PC-3 (cell line): ENCODE measurements at regions not wholly inside any gene's neighbourhood (a gene's known extent, or its start where the extent isn't known, plus 50 kb on each side); places are given as distances from the start of the nearest gene placed in this dataset.
"Not testable (repeated sequence)": the region's sequence is repeated elsewhere in the genome, so short reads cannot be mapped to it uniquely, and the experiment has no call there.

Experiments
- ATAC-seq: fragments of 200-7000 bp; cut with Tn5 transposase; 2 replicates; pipeline ENCODE4 v1.9.1; 2020; ENCODE audit warnings: mild to moderate bottlenecking, moderate library complexity
- BruUV-seq: library from RNA; stranded (reverse); fragments of 400-500 nt; replicated peaks from 2 replicates; lab custom pipeline; 2021; lab: Mats Ljungman, UMichigan
- CTCF ChIA-PET: fragments of 300-600 bp; sonication (Branson Sonifier 250); formaldehyde crosslinking; loops from one replicate; lab custom pipeline; 2022; ENCODE audit warnings: antibody characterized with exemption; lab: Charles Lee
- POLR2A ChIA-PET: fragments of 300-600 bp; sonication (Branson Sonifier 250); formaldehyde crosslinking; loops from one replicate; lab custom pipeline; 2022; ENCODE audit warnings: antibody characterized with exemption; ENCODE audit not compliant: unreplicated experiment; lab: Charles Lee
- DNase-seq: peaks from one replicate; pipeline ENCODE4 v3.0.0-alpha.2; 2015
- H2AFZ ChIP-seq: fragments of 300-600 bp; sonication (generic); 2 replicates; pipeline ENCODE4 v1.6.0; 2016; ENCODE audit warnings: antibody characterized with exemption, low read length
- H3F3A ChIP-seq: fragments of 300-600 bp; sonication (generic); one replicate; pipeline ENCODE4 v1.6.0; 2017; ENCODE audit warnings: antibody characterized with exemption, low read length, control low read depth, mild to moderate bottlenecking; ENCODE audit not compliant: unreplicated experiment
- H3K27ac ChIP-seq: fragments of 300-600 bp; sonication (generic); 2 replicates; pipeline ENCODE4 v1.5.1; 2016; ENCODE audit warnings: mild to moderate bottlenecking, low read length
- H3K27me3 ChIP-seq: fragments of 300-600 bp; sonication (generic); 2 replicates; pipeline ENCODE4 v1.6.1; 2016; ENCODE audit warnings: low read length, mixed read lengths
- H3K36me3 ChIP-seq: fragments of 300-600 bp; sonication (generic); 2 replicates; pipeline ENCODE4 v1.6.1; 2016; ENCODE audit warnings: low read depth, mixed run types, low read length, mixed read lengths
- H3K4me1 ChIP-seq: fragments of 300-600 bp; sonication (generic); 2 replicates; pipeline ENCODE4 v1.5.1; 2016; ENCODE audit warnings: low read length; ENCODE audit not compliant: insufficient read depth
- H3K4me2 ChIP-seq: fragments of 300-600 bp; sonication (generic); 2 replicates; pipeline ENCODE4 v1.6.0; 2016; ENCODE audit warnings: low read length
- H3K4me3 ChIP-seq: fragments of 300-600 bp; sonication (generic); 2 replicates; pipeline ENCODE4 v1.5.1; 2016; ENCODE audit warnings: mild to moderate bottlenecking, low read length, mixed read lengths
- H3K79me2 ChIP-seq: fragments of 300-600 bp; sonication (generic); 2 replicates; pipeline ENCODE4 v1.6.1; 2017; ENCODE audit warnings: low read length, mixed read lengths
- H3K9ac ChIP-seq: fragments of 300-600 bp; sonication (generic); 2 replicates; pipeline ENCODE4 v1.6.0; 2016; ENCODE audit warnings: mild to moderate bottlenecking, low read length
- H3K9me2 ChIP-seq: fragments of 300-600 bp; sonication (generic); replicated peaks from 2 replicates; pipeline ENCODE4 v1.6.1; 2016; ENCODE audit warnings: mixed run types, low read length, mixed read lengths
- H3K9me3 ChIP-seq: fragments of 300-600 bp; sonication (generic); 2 replicates; pipeline ENCODE4 v1.6.1; 2016; ENCODE audit warnings: low read length, mixed read lengths
- H4K20me1 ChIP-seq: fragments of 300-600 bp; sonication (generic); 2 replicates; pipeline ENCODE4 v1.6.1; 2016; ENCODE audit warnings: low read length, mixed read lengths
- EZH2 ChIP-seq: fragments of 300-600 bp; sonication (generic); IDR thresholded peaks from one replicate; pipeline ENCODE4 v1.6.1; 2017; ENCODE audit warnings: antibody characterized with exemption, mild to moderate bottlenecking, low read length; ENCODE audit not compliant: unreplicated experiment
- EZH2phosphoT487 ChIP-seq: fragments of 300-600 bp; sonication (generic); IDR thresholded peaks from 2 replicates; pipeline ENCODE4 v1.6.1; 2018; ENCODE audit warnings: mild to moderate bottlenecking, antibody characterized with exemption, low read length, borderline replicate concordance
- intact Hi-C: fragments of 100-400 bp; cut with micrococcal nuclease; formaldehyde crosslinking; loops from 2 replicates; pipeline ENCODE4 v1.9.0; 2023
- TF ChIP-seq, protein P1 (sequence below): fragments of 300-600 bp; sonication (generic); conservative IDR thresholded peaks from 2 replicates; pipeline ENCODE4 v1.5.1; 2017; ENCODE audit warnings: antibody characterized with exemption, low read depth, mild to moderate bottlenecking, low read length

DNA sequence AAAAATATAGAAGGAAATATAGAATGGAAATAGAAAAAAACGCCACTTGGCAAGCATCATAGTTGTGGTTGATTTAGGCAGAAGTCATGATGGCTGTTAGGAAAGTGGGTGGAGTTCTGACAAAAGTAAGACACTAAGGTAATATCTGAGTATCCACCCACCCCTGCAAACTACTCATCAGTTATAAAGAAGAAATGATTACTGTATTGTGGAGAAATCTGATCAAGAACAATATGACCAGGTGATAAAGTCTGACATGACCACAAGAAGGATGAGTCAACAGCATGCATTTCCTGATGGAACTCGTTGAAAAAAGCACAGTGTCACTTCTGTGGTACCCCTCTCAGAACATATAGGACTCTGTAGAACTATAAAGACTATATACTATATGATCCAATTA lies 343.4 kb upstream of the PAPPA start:
- no peak overlapping the region for H3K4me2 ChIP-seq
- DNase-seq (peak; percentile 55), ATAC-seq (no peak)
- POLR2A ChIA-PET, result no interaction called here
- no TSS peak for BruUV-seq
- no peak overlapping the region for H3K4me3 ChIP-seq
- no peaks in the 10 kb centered on the region for H3K36me3 ChIP-seq
- no peak overlapping the region for H2AFZ ChIP-seq
- H3K9ac ChIP-seq, result no peak overlapping the region
- TF ChIP-seq, protein P1, sequence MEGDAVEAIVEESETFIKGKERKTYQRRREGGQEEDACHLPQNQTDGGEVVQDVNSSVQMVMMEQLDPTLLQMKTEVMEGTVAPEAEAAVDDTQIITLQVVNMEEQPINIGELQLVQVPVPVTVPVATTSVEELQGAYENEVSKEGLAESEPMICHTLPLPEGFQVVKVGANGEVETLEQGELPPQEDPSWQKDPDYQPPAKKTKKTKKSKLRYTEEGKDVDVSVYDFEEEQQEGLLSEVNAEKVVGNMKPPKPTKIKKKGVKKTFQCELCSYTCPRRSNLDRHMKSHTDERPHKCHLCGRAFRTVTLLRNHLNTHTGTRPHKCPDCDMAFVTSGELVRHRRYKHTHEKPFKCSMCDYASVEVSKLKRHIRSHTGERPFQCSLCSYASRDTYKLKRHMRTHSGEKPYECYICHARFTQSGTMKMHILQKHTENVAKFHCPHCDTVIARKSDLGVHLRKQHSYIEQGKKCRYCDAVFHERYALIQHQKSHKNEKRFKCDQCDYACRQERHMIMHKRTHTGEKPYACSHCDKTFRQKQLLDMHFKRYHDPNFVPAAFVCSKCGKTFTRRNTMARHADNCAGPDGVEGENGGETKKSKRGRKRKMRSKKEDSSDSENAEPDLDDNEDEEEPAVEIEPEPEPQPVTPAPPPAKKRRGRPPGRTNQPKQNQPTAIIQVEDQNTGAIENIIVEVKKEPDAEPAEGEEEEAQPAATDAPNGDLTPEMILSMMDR, result no peak
- TF ChIP-seq EZH2, result no peak
- TF ChIP-seq EZH2phosphoT487, result no peak
- intact Hi-C loops, result no loop called here
- no peaks in the 10 kb centered on the region for H3K9me2 ChIP-seq
- H3K9me3 ChIP-seq, result no peaks in the 10 kb centered on the region
- H3K27ac ChIP-seq, result peak overlapping the region; percentile 95
- H4K20me1 ChIP-seq, result no peaks in the 10 kb centered on the region
- CTCF ChIA-PET, result no interaction called here
- no peaks in the 10 kb centered on the region for H3K27me3 ChIP-seq
- H3K4me1 ChIP-seq, result peaks cover 26% of the 10 kb centered on the region
- H3F3A ChIP-seq, result peaks cover 4% of the 10 kb centered on the region
- H3K79me2 ChIP-seq, result no peaks in the 10 kb centered on the region

DNA sequence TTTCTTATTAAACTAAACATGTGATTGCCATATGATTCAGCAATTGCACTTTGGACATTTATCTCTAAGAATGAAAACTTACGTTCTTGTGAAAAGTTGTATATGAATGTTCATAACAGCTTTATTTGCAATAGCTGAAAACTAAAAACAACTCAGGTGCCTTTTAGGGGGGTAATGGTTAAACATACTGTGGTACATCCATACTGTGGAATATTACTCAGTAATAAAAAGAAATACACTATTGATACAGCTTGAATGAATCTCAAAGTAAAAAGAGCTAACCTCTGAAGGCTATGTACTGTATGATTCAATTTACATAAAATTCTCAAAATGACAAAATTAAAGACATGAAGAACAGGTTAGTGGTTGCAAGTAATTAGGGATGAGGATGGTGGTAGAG lies 339.5 kb upstream of the PAPPA start:
- no peaks in the 10 kb centered on the region for H3K36me3 ChIP-seq
- no peak for TF ChIP-seq EZH2phosphoT487
- TF ChIP-seq EZH2, result no peak
- TF ChIP-seq, protein P1, result no peak
- CTCF ChIA-PET, result no interaction called here

DNA sequence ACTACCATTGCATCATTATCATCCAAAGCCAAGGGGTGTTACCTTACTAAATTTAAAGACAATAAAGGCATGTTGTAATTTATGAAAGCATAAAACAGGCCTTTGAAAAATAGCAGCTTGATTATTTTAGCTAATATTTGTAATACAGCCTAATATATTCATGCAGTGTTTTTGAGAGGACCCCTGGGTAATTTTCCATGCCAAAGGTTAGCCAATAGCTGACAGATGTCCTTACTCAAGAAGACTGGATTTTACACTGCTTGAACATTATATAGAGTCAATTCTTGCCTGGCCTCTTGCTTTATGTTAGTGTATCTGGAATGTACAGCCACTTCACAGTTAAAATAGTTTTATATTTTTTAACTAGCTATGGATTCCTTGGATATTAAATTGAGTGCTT lies 337.8 kb upstream of the PAPPA start:
- CTCF ChIA-PET, result no interaction called here

More for the DNA sequence above, 339.5 kb upstream of the PAPPA start:
- Histone ChIP-seq H2AFZ (no peak overlapping the region), H3F3A (peaks cover 4% of the 10 kb centered on the region), H3K9ac (no peak overlapping the region), H3K4me1 (peaks cover 10% of the 10 kb centered on the region), H3K27me3 (no peaks in the 10 kb centered on the region), H3K4me3 (no peak overlapping the region), H4K20me1 (no peaks in the 10 kb centered on the region), H3K27ac (no peak overlapping the region), H3K9me3 (no peaks in the 10 kb centered on the region), H3K9me2 (no peaks in the 10 kb centered on the region), H3K79me2 (no peaks in the 10 kb centered on the region), H3K4me2 (no peak overlapping the region)
- POLR2A ChIA-PET, result no interaction called here
- intact Hi-C loops, result no loop called here
- DNase-seq (no peak), ATAC-seq (no peak)
- no TSS peak for BruUV-seq

DNA sequence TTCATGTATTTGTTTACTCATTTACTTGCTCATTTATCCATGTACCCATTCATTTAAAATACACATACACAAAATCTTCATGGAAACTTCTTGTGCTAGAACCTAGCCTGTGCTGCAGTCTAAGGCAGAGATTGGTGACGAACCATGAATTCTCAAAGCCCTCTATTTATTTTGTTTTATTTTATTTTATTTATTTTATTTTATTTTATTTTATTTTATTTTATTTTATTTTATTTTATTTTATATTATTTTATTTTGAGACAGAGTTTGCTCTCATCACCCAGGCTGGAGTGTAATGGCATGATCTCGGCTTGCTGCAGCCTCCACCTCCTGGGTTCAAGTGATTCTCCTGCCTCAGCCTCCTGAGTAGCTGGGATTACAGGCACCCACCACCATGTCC lies 334.9 kb upstream of the PAPPA start:
- H3K4me1 ChIP-seq, H3K4me3 ChIP-seq, H3K27ac ChIP-seq, intact Hi-C loops, H4K20me1 ChIP-seq, H3K9me3 ChIP-seq, ATAC-seq, H3K79me2 ChIP-seq, H2AFZ ChIP-seq, POLR2A ChIA-PET, BruUV-seq, H3K4me2 ChIP-seq, H3F3A ChIP-seq, CTCF ChIA-PET, H3K9me2 ChIP-seq, H3K27me3 ChIP-seq, H3K9ac ChIP-seq, DNase-seq, H3K36me3 ChIP-seq: not testable (repeated sequence)

More for the DNA sequence above, 337.8 kb upstream of the PAPPA start:
- intact Hi-C loops, result no loop called here
- H3F3A ChIP-seq, result no peaks in the 10 kb centered on the region
- no peaks in the 10 kb centered on the region for H3K9me2 ChIP-seq
- no peak overlapping the region for H2AFZ ChIP-seq
- H3K27me3 ChIP-seq, result no peaks in the 10 kb centered on the region
- H3K4me2 ChIP-seq, result no peak overlapping the region
- H3K9ac ChIP-seq, result no peak overlapping the region
- no peak overlapping the region for H3K4me3 ChIP-seq
- H3K36me3 ChIP-seq, result no peaks in the 10 kb centered on the region
- no peaks in the 10 kb centered on the region for H3K79me2 ChIP-seq
- no peak for ATAC-seq
- POLR2A ChIA-PET, result no interaction called here
- no peaks in the 10 kb centered on the region for H3K4me1 ChIP-seq
- no peak for DNase-seq
- H3K9me3 ChIP-seq, result no peaks in the 10 kb centered on the region
- no peaks in the 10 kb centered on the region for H4K20me1 ChIP-seq
- BruUV-seq, result no TSS peak
- H3K27ac ChIP-seq, result no peak overlapping the region
- TF ChIP-seq, protein P1, result no peak
- TF ChIP-seq EZH2phosphoT487 (no peak), EZH2 (no peak)
